ENCODE measurements at regions not wholly inside any gene's neighbourhood (a gene's known extent, or its start where the extent isn't known, plus 50 kb on each side); places are given as distances from the start of the nearest gene placed in this dataset.

GRCh38 chr7:7051206-7051877 is 131.0 kb upstream of the C1GALT1 start:
- DNase-seq (ENCODE audit: low read depth), result no peak

GRCh38 chr7:7054252-7054830 is 128.0 kb upstream of the C1GALT1 start:
- peak; percentile 9 for DNase-seq (ENCODE audit: low read depth)

- no peak for DNase-seq (ENCODE audit: low read depth)
These were observed 121.3 kb upstream of the C1GALT1 start for GRCh38 chr7:7060828-7061599.

- DNase-seq (ENCODE audit: low read depth), result peak; percentile 9
These were observed 104.4 kb upstream of the C1GALT1 start for GRCh38 chr7:7077945-7078344.

DNA sequence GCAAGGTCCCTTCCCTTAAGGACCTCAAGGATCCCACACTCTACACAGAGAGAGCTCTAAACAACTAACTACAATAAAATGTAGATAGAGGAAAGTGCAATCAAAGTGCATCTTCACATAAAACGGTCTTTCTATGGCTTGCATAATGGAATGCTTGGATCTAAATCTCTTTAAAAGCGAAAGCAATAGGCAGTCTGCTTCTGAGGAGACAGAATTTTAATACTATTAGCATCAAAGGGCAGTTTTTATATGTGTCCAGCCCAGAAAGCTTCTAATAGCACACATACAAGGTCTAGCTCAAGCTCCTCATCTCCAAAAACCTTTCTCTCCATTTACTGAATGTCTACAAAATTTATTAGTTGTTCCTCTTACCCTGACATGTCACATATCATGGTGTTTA is 101.5 kb upstream of the C1GALT1 start:
- DNase-seq (ENCODE audit: low read depth), result no peak

GRCh38 chr7:7090460-7090859 is 91.9 kb upstream of the C1GALT1 start:
- DNase-seq (ENCODE audit: low read depth), result no peak

DNA sequence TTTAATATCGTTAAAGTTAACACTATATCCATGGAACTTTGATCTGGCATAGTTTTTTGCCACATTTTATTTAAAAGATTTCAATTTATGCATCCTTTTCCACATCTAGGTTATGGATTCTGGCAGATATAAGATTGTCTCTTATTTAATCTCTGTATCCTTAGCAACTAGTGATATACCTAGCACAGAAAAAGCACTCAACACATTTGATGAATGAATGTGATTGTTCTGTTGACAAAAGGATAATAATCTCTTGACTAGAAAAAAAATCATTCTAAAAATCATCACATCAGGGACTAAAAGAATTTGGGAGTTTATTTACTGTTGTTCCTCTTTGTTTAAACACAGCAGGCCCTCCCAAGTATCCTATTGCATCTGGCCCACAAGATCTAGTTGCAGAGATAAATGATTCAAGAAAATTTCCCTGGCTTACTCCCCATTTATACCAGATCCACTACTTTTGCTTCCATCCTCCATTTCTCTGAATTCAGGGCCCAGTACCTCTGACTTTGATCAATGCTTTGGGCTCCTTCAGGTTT is 84.0 kb upstream of the C1GALT1 start:
- DNase-seq (ENCODE audit: low read depth), result no peak

- peak; percentile 95 for DNase-seq (ENCODE audit: low read depth)
These were observed 82.7 kb upstream of the C1GALT1 start for GRCh38 chr7:7099584-7100014.

GRCh38 chr7:7100432-7100849 is 81.9 kb upstream of the C1GALT1 start:
- DNase-seq (ENCODE audit: low read depth), result no peak

- no peak for DNase-seq (ENCODE audit: low read depth)
These were observed 79.4 kb upstream of the C1GALT1 start for GRCh38 chr7:7102906-7103305.

DNA sequence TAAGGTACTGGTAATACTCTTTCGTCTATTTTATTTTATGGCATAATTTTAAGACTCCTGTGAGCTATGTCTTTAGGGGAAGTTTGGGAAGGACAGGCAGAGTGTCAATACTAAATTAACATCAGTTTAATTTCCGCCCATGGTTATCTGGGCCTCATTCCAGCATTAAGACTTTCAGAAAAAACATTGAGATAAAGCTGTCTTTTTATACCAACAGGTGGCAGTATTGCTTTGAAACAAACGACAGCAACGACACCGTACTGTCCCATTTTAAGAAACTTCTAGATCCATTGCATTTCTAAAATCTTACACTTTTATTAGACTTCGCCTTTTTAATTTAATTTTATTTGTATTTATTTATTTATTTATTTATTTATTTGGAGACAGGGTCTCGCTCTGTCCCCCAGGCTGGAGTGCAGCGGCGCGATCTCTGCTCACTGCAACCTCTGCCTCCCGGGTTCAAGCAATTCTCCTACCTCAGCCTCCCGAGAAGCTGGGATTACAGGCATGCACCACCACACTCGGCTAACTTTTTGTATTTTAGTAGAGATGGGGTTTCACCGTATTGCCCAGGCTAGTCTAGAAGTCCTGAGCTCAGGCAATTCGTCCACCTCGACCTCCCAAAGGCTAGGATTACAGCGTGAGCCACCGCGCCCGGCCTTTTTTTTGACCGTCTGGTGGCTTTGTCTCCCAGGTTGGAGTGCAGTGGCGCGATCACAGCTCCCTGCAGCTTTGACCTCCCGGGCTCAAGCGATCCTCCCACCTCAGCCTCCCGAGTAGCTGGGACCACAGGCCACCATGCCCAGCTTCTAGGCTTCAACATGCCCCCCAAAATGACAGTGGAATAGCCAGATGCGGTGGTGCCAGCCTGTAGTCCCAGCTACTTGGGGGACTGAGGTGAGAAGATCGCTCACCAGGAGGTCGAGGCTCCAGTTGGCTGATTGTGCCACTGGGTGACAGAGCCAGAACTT is 78.7 kb upstream of the C1GALT1 start:
- DNase-seq (ENCODE audit: low read depth), result peak; percentile 80

GRCh38 chr7:7104314-7104698 is 78.0 kb upstream of the C1GALT1 start:
- DNase-seq (ENCODE audit: low read depth), result peak; percentile 3

GRCh38 chr7:7104971-7105370 is 77.4 kb upstream of the C1GALT1 start:
- DNase-seq (ENCODE audit: low read depth), result no peak

DNA sequence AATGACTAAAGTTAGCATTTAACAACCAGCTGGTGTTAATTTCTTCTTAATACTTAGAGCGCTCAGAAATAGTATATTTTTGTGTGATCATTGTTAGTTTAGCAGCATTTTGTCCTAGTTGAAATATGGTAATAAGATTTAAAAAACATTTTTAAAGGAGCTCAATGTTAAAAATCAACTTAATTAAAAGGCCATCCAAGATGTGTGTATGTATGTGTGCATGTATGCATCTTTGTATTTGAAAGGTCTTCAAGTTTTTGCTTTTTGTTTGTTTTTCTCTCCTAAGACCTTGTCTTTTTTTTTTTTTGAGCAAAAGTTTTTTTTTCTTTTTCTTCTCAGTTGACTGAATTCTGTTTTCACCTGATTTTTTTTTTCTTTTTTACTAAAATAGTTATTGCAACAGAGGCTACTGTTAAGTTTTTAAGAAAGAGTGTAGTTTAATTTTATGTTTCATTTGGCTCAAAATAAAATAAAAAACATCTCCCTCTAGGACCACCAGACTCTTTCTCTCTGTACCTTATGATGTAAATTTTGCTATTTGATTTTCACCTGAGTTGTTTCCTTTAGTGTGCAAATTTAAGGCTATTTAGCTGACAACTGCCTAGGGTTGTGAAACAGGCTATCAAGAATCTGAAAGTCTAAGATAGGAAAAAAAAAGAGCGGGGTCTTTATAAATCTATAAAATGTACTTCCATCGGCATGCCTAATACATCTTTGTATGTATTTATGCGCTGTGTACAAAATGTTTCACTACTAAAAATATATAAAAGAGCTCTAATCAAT is 76.4 kb upstream of the C1GALT1 start:
- no peak for DNase-seq (ENCODE audit: low read depth)

DNA sequence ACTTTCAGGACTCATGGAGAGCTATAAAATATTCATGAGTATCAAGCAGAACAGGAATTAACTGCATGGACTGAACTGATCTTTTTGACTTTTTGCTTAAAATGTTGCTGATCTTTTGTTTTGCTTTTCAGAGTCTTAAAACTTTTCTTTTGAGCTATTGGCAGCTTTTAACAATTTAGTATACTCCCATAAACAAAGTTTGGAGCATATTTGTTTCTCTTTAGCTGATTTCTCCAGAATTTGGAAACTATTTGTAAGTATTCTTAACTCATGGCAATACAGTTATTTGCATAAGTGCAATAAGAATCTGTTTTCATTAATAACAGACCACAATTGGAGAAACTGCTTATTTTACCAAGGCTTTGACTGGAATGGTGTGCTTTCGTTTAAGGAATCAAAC is 73.4 kb upstream of the C1GALT1 start:
- no peak for DNase-seq (ENCODE audit: low read depth)

DNA sequence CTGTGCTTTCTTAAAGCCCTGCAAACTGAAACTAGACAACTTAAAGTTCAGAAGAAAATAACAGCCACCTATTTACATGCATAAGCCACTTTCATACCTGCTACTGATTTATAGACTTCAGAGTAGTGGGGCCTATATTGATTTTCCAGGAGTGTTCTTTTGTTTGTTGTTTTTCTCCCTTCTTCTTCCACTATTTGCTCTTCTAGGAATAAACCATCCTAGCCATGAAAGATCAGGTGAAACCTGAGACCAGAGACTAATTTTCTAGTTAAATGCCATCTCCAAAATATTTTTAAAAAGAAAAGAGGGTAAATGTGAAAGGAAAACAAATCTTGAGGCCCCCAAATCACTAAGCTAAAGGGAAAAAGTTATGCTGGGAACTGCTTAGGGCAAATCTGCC is 72.4 kb upstream of the C1GALT1 start:
- DNase-seq (ENCODE audit: low read depth), result no peak

- no peak for DNase-seq (ENCODE audit: low read depth)
These were observed 71.6 kb upstream of the C1GALT1 start for GRCh38 chr7:7110706-7111105.

DNA sequence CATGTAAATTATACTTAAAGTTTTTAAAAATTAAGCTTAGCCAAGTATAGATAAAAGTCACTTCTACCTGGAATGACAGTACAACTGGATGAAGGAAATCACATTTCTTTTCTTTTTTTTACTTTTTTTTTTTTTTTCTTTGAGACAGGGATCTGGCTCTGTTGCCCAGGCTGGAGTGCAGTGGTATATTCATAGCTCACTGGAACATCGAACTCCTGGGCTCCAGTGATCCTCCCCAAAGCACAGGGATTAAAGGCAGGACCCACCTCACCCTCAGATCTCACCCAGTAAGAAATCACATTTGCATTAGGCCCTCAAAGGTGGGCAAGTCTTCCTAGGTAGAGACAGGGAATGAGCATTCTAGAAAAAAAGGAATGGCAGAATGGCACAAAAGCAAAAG is 69.5 kb upstream of the C1GALT1 start:
- no peak for DNase-seq (ENCODE audit: low read depth)

DNA sequence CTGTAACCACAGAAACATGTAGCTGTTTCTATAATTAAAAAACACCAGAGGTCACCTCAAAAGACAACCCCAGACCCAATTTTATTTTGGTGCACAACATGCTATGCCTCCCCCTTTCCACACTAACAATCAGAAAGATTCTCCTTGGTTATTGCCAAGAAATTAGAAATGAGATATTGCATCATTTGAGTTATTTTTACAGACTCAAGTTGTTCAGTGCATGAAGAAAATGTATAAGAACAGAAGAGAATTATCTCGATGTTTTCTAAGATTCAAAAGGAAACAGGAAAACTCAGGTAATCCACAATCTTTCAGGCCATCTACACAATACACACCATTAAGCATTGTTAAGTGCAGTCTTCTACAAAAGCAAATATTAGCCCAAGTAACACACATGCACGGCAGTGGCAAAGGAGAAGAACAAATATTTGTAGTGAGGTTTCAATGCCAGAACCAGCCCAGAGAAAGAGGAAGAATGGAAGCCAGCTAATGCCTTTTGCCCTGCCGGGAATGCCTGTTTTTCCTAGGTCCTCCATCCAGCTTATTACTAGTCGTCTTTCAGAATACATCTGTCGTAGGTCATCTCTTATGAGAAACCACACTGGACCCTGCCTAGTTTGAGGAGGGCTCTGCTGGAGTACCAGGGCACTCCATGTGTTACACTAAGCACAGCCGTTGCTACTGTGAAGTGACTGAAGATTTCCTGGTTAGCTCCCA is 67.6 kb upstream of the C1GALT1 start:
- DNase-seq (ENCODE audit: low read depth), result no peak

- no peak for DNase-seq (ENCODE audit: low read depth)
These were observed 64.3 kb upstream of the C1GALT1 start for GRCh38 chr7:7117935-7118586.
